ENCODE measurements at regions not wholly inside any gene's neighbourhood (a gene's known extent, or its start where the extent isn't known, plus 50 kb on each side); places are given as distances from the start of the nearest gene placed in this dataset.

DNA sequence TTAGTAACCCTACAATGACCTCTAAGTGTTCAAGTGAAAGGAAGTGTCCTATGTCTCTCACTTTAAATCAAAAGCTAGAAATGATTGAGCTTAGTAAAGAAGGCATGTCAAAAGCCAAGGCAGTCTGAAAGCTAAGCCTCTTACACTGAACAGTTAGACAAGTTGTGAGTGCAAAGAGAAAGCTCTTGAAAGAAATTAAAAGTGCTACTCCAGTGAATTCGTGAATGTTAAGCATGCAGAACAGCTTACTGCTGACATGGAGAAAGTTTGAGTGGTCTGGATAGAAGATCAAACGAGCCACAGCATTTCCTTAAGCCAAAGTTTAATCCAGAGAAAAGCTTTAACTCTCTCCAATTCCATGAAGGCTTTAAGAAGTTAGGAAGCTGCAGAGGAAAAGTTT is 373.7 kb downstream of the NR4A2 start:
- no peak overlapping the region for H3K4me3 ChIP-seq (replicated peaks; ENCODE audit: low read depth, low read length)
- H3K27me3 ChIP-seq (replicated peaks; ENCODE audit: control insufficient read depth, insufficient read depth, low read length), result no peaks in the 10 kb centered on the region
- H3K36me3 ChIP-seq (ENCODE audit: control insufficient read depth, insufficient read depth, low read length), result no peaks in the 10 kb centered on the region
- DNase-seq (ENCODE audit: extremely low read depth, insufficient read length), result no peak
- TF ChIP-seq, protein P1, sequence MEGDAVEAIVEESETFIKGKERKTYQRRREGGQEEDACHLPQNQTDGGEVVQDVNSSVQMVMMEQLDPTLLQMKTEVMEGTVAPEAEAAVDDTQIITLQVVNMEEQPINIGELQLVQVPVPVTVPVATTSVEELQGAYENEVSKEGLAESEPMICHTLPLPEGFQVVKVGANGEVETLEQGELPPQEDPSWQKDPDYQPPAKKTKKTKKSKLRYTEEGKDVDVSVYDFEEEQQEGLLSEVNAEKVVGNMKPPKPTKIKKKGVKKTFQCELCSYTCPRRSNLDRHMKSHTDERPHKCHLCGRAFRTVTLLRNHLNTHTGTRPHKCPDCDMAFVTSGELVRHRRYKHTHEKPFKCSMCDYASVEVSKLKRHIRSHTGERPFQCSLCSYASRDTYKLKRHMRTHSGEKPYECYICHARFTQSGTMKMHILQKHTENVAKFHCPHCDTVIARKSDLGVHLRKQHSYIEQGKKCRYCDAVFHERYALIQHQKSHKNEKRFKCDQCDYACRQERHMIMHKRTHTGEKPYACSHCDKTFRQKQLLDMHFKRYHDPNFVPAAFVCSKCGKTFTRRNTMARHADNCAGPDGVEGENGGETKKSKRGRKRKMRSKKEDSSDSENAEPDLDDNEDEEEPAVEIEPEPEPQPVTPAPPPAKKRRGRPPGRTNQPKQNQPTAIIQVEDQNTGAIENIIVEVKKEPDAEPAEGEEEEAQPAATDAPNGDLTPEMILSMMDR (IDR thresholded peaks at IDR 0.05; ENCODE audit: insufficient read depth, low read length, poor library complexity, severe bottlenecking), result no peak

DNA sequence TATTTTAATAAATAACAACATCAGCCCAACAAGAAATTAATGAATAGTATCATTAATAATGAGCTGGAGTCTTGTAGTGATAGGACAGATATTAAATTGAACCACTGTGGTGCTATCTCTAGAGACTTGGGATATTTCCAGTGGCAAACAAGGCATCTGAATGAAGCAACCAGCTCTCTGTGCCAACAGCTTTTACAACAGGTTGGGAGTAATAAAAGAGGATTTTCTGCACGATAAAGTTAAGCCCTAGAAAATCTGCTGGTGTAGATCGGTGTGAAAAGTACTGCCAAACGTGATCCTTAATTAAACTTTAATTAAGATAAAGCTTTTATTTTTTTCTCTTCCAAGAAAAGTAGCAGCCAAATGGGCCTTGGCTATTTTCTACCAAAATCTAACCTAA is 385.5 kb downstream of the NR4A2 start:
- TF ChIP-seq, protein P1 (IDR thresholded peaks at IDR 0.05; ENCODE audit: insufficient read depth, low read length, poor library complexity, severe bottlenecking), result no peak
- Histone ChIP-seq H3K4me3 (replicated peaks; ENCODE audit: low read depth, low read length) (no peak overlapping the region), H3K27me3 (replicated peaks; ENCODE audit: control insufficient read depth, insufficient read depth, low read length) (no peaks in the 10 kb centered on the region), H3K36me3 (ENCODE audit: control insufficient read depth, insufficient read depth, low read length) (no peaks in the 10 kb centered on the region)
- DNase-seq (ENCODE audit: extremely low read depth, insufficient read length), result no peak

DNA sequence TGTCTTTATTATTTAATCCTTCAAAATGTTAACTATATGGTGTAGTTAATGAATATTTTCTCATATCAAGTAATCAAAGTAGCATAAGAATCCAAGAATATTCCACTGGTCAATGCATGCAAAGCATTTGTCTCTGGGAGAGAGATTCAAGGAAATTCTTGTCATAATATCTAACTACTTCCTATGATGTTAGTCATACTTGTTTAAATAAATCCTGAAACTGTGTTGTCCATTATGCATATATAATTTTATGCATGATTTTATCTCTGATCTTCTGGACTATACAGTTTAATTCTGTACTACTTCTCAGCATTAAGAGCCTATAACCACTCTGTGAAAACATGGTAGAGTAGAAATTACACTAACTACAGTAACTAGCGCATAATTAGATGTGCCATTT is 388.3 kb downstream of the NR4A2 start:
- no peak overlapping the region for H3K4me3 ChIP-seq (replicated peaks; ENCODE audit: low read depth, low read length)
- H3K27me3 ChIP-seq (replicated peaks; ENCODE audit: control insufficient read depth, insufficient read depth, low read length), result no peaks in the 10 kb centered on the region
- DNase-seq (ENCODE audit: extremely low read depth, insufficient read length), result no peak
- TF ChIP-seq, protein P1 (IDR thresholded peaks at IDR 0.05; ENCODE audit: insufficient read depth, low read length, poor library complexity, severe bottlenecking), result no peak
- no peaks in the 10 kb centered on the region for H3K36me3 ChIP-seq (ENCODE audit: control insufficient read depth, insufficient read depth, low read length)

DNA sequence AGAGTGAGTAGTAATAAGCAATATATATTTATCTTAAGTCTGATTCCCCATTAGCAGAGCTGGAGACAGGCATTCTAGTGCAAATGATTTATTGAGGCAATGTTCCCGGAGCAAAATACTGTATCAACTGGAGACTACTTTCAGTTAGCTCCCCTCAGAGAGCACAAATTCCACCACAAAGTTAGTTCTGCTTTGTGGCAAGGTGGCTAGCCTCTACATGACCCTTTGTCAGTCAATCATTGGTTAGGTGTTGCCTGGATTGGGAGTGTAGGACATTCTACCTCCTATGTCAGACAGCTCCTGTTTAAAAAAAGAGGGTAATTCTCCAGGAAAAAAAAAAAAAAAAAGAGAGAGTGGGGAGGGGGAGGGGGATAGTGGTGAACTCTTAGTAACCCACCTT is 402.2 kb downstream of the NR4A2 start:
- no peaks in the 10 kb centered on the region for H3K27me3 ChIP-seq (replicated peaks; ENCODE audit: control insufficient read depth, insufficient read depth, low read length)
- no peaks in the 10 kb centered on the region for H3K36me3 ChIP-seq (ENCODE audit: control insufficient read depth, insufficient read depth, low read length)
- TF ChIP-seq, protein P1 (IDR thresholded peaks at IDR 0.05; ENCODE audit: insufficient read depth, low read length, poor library complexity, severe bottlenecking), result no peak
- H3K4me3 ChIP-seq (replicated peaks; ENCODE audit: low read depth, low read length), result no peak overlapping the region
- DNase-seq (ENCODE audit: extremely low read depth, insufficient read length), result no peak

DNA sequence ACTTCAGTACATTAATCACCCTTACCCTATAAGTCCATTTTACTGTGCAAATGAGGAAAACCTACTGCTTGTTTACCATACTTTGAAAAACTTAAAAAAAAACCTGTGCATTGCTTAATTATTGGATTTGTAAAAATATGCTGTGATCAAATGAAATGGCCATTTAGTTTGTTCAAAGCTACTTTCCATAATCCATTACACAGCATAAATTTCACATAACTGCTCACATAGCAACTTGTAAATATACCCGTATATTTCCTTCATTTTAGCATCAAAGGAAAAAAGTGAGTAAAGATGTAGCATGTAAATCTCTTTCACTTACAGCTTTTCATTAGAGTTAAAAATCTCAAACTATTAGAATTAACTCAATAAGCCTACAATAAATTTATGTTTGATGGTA is 415.1 kb downstream of the NR4A2 start:
- H3K4me3 ChIP-seq (replicated peaks; ENCODE audit: low read depth, low read length), result no peak overlapping the region
- H3K27me3 ChIP-seq (replicated peaks; ENCODE audit: control insufficient read depth, insufficient read depth, low read length), result no peaks in the 10 kb centered on the region
- DNase-seq (ENCODE audit: extremely low read depth, insufficient read length), result no peak
- TF ChIP-seq, protein P1 (IDR thresholded peaks at IDR 0.05; ENCODE audit: insufficient read depth, low read length, poor library complexity, severe bottlenecking), result no peak
- no peaks in the 10 kb centered on the region for H3K36me3 ChIP-seq (ENCODE audit: control insufficient read depth, insufficient read depth, low read length)

DNA sequence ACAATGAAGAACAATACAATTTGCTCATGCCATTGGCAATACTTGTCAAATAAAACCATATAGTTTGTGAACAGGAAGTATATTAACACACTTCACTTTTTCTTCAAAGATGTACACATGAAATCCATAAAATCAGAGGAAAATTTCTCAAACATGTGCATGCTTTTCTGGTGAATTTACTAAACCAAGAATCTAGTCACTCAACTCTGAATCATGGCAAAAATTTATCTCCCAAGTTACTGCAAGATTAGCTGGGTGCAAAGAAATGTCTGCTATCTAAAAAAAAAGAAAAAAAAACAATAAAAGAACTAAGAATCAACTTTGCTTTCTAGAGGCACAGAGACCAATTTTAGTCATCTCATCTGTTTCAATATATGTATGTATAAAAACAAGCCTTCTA is 419.2 kb downstream of the NR4A2 start:
- DNase-seq (ENCODE audit: extremely low read depth, insufficient read length), result no peak
- Histone ChIP-seq H3K4me3 (replicated peaks; ENCODE audit: low read depth, low read length) (no peak overlapping the region), H3K36me3 (ENCODE audit: control insufficient read depth, insufficient read depth, low read length) (no peaks in the 10 kb centered on the region), H3K27me3 (replicated peaks; ENCODE audit: control insufficient read depth, insufficient read depth, low read length) (no peaks in the 10 kb centered on the region)
- TF ChIP-seq, protein P1 (IDR thresholded peaks at IDR 0.05; ENCODE audit: insufficient read depth, low read length, poor library complexity, severe bottlenecking), result no peak
